LNCaP clone FGC (cell line): ENCODE measurements at regions not wholly inside any gene's neighbourhood (a gene's known extent, or its start where the extent isn't known, plus 50 kb on each side); places are given as distances from the start of the nearest gene placed in this dataset.
A peak's percentile ranks its signal among the peaks of the same experiment; 100 is the strongest.
"Not testable (repeated sequence)": the region's sequence is repeated elsewhere in the genome, so short reads cannot be mapped to it uniquely, and the experiment has no call there.

Experiments used
- DNase-seq: peaks from one replicate; pipeline ENCODE4 v3.0.0-alpha.2; 2011; ENCODE audit warnings: low read depth
- H3K4me3 ChIP-seq: 2 replicates; pipeline ENCODE4 v1.5.1; 2011; ENCODE audit warnings: mild to moderate bottlenecking, low read depth, low read length, control low read depth
- TF ChIP-seq, protein P1 (sequence below): IDR thresholded peaks from 2 replicates; pipeline ENCODE4 v1.5.1; 2012; ENCODE audit warnings: mild to moderate bottlenecking; ENCODE audit not compliant: control insufficient read depth, insufficient read depth; ENCODE audit errors: extremely low read depth

- H3K4me3 ChIP-seq, result no peak overlapping the region
- DNase-seq, result no peak
Measured at GRCh38 chr6:105681061-105681460, 278.2 kb upstream of the PREP start.

GRCh38 chr6:105680131-105680530 lies 277.2 kb upstream of the PREP start:
- DNase-seq, result no peak
- TF ChIP-seq, protein P1, sequence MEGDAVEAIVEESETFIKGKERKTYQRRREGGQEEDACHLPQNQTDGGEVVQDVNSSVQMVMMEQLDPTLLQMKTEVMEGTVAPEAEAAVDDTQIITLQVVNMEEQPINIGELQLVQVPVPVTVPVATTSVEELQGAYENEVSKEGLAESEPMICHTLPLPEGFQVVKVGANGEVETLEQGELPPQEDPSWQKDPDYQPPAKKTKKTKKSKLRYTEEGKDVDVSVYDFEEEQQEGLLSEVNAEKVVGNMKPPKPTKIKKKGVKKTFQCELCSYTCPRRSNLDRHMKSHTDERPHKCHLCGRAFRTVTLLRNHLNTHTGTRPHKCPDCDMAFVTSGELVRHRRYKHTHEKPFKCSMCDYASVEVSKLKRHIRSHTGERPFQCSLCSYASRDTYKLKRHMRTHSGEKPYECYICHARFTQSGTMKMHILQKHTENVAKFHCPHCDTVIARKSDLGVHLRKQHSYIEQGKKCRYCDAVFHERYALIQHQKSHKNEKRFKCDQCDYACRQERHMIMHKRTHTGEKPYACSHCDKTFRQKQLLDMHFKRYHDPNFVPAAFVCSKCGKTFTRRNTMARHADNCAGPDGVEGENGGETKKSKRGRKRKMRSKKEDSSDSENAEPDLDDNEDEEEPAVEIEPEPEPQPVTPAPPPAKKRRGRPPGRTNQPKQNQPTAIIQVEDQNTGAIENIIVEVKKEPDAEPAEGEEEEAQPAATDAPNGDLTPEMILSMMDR, result no peak
- no peak overlapping the region for H3K4me3 ChIP-seq

More at GRCh38 chr6:105681061-105681460, 278.2 kb upstream of the PREP start:
- TF ChIP-seq, protein P1, result no peak

GRCh38 chr6:105678516-105678915 lies 275.6 kb upstream of the PREP start:
- TF ChIP-seq, protein P1, result no peak

DNA sequence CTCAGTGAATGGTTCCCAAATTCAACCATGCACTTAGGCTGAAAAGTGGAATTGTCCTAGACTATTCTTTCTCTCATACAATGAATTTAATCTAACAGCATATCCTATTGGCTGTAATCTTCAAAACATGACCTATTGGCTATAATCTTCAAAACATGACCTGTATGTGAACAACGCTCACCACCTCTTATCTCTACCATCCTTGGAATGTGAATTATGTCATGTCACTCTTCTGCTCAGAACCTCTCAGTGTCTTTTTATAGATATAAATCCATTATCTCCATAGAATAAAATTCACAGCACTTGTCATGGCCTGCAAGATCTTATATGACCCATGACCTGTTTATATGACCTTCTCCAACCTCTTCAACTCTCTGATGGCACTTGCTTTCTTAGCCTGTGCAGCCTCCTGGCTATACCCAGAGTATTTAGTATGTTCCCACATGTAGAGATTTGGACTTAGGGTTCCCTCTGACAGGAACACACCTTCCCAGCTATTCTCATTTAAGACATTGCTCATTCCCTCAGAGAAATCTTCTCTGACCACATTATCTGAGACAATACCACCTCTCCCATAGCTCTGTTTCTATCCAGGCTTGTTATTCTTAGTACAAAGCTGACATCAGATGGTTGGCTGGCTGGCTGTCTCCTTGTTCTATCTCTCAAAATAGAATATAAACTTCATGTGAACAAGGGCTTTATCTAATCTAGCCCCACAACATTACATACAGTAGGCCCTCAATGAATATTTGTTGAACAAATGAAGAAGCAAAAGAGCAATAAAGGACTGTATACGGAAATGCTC lies 275.0 kb upstream of the PREP start:
- TF ChIP-seq, protein P1, result no peak

More at GRCh38 chr6:105678516-105678915, 275.6 kb upstream of the PREP start:
- DNase-seq, result peak; percentile 90
- no peak overlapping the region for H3K4me3 ChIP-seq

DNA sequence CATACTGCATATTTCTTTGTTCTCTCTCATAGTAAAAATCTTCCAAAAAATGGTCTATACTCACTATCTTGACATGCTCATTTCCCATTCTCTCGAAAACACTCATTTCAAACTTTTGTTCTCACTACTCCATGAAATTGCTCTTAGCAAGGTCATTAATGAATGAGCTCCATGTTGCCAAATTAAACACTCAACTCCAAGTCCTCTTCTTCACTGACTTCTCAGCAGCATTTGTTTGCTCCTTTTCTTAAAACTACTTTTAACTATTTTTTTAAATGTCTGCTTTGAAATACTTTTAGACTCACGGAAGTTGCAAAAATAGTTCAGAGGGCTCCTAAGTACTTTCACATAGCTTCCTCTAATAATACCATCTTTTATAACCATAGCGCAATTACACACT lies 274.0 kb upstream of the PREP start:
- DNase-seq, result no peak

More for the DNA sequence above, 275.0 kb upstream of the PREP start:
- no peak overlapping the region for H3K4me3 ChIP-seq
- DNase-seq, result peak; percentile 23

GRCh38 chr6:105675715-105676397 lies 273.0 kb upstream of the PREP start:
- no peak for DNase-seq
- TF ChIP-seq, protein P1, result no peak
- H3K4me3 ChIP-seq, result no peak overlapping the region

More for the DNA sequence above, 274.0 kb upstream of the PREP start:
- H3K4me3 ChIP-seq, result no peak overlapping the region
- TF ChIP-seq, protein P1, result no peak

DNA sequence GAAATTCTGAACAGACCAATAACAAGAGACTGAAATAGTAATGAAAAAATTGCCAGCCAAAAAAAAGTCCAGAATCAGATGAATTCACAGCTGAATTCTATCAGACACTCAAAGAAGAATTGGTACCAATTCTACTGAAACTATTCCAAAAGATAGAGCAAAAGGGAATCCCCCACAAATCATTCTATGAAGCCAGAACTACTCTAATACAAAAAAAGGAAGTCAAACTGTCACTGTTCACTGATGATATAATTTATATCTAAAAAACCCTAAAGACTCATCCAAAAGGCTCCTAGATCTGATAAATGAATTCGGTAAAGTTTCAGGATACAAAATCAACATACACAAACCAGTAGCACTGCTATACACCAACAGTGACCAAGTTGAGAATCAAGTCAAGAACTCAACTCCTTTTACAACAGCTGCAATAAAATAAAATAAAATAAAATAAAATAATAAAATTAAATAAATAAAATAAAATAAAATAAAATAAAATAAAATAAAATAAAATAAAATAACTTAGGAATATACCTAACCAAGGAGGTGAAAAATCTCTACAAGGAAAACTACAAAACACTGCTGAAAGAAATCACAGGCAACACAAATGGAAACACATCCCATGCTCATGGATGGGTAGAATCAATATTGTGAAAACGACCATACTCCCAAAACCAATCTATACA lies 270.1 kb upstream of the PREP start:
- DNase-seq, H3K4me3 ChIP-seq: not testable (repeated sequence)
